Neural cell (in vitro differentiated cells): ENCODE measurements at regions not wholly inside any gene's neighbourhood (a gene's known extent, or its start where the extent isn't known, plus 50 kb on each side); places are given as distances from the start of the nearest gene placed in this dataset.

Source experiments
- H2AFZ ChIP-seq: fragments of 200-600, 300-800 bp; sonication (generic), shearing (Covaris generic); 2 replicates; pipeline ENCODE4 v1.6.0; 2014; ENCODE audit warnings: low read depth, mild to moderate bottlenecking, antibody characterized with exemption, low read length, moderate library complexity
- H3F3A ChIP-seq: fragments of 200-600 bp; shearing (Covaris generic); 2 replicates; pipeline ENCODE4 v1.6.1; 2016; ENCODE audit warnings: mild to moderate bottlenecking, moderate library complexity, mixed read lengths, antibody characterized with exemption, low read length; ENCODE audit not compliant: insufficient read depth, poor library complexity, severe bottlenecking
- H3K27ac ChIP-seq: fragments of 200-600, 300-800 bp; sonication (generic), shearing (Covaris generic); 2 replicates; pipeline ENCODE4 v1.5.1; 2014; ENCODE audit warnings: mild to moderate bottlenecking, low read length, moderate library complexity
- H3K27me3 ChIP-seq: fragments of 300-800, 200-600 bp; sonication (generic), shearing (Covaris generic); 2 replicates; pipeline ENCODE4 v1.6.0; 2014; ENCODE audit warnings: mild to moderate bottlenecking, low read depth, low read length, moderate library complexity; ENCODE audit not compliant: insufficient read depth
- H3K36me3 ChIP-seq: fragments of 300-800, 200-600 bp; sonication (generic), shearing (Covaris generic); 2 replicates; pipeline ENCODE4 v1.5.1; 2014; ENCODE audit warnings: mild to moderate bottlenecking, antibody characterized with exemption, low read length, moderate library complexity; ENCODE audit not compliant: insufficient read depth
- H3K4me2 ChIP-seq: fragments of 300-800, 200-600 bp; sonication (generic), shearing (Covaris generic); 2 replicates; pipeline ENCODE4 v1.6.0; 2014; ENCODE audit warnings: mild to moderate bottlenecking, low read length
- H3K4me3 ChIP-seq: fragments of 300-800, 200-600 bp; sonication (generic), shearing (Covaris generic); 2 replicates; pipeline ENCODE4 v1.5.1; 2014; ENCODE audit warnings: mild to moderate bottlenecking, low read length, moderate library complexity
- H3K79me2 ChIP-seq: fragments of 200-600 bp; shearing (Covaris generic); replicated peaks from 2 replicates; pipeline ENCODE4 v1.6.0; 2014; ENCODE audit warnings: mild to moderate bottlenecking, low read length, moderate library complexity; ENCODE audit not compliant: insufficient read depth
- H3K9ac ChIP-seq: fragments of 300-800, 200-600 bp; sonication (generic), shearing (Covaris generic); 2 replicates; pipeline ENCODE4 v1.6.1; 2016; ENCODE audit warnings: mild to moderate bottlenecking, low read length, mixed read lengths
- H3K9me2 ChIP-seq: fragments of 200-600 bp; shearing (Covaris generic); 2 replicates; pipeline ENCODE4 v1.6.1; 2016; ENCODE audit warnings: mild to moderate bottlenecking, low read length, mixed read lengths; ENCODE audit not compliant: insufficient read depth
- H3K9me3 ChIP-seq: fragments of 200-600, 300-800 bp; sonication (generic), shearing (Covaris generic); 2 replicates; pipeline ENCODE4 v1.6.1; 2016; ENCODE audit warnings: mild to moderate bottlenecking, mixed run types, low read length, moderate library complexity, mixed read lengths
- H4K20me1 ChIP-seq: fragments of 200-600 bp; shearing (Covaris generic); 2 replicates; pipeline ENCODE4 v1.6.1; 2016; ENCODE audit warnings: mild to moderate bottlenecking, mixed run types; ENCODE audit not compliant: insufficient read depth
- EP300 ChIP-seq: fragments of 450-650 bp; conservative IDR thresholded peaks from 2 replicates; pipeline ENCODE4 v1.6.1; 2014; ENCODE audit warnings: antibody characterized with exemption, mild to moderate bottlenecking, moderate library complexity; ENCODE audit not compliant: poor library complexity, severe bottlenecking
- EZH2 ChIP-seq: fragments of 200-600, 300-800 bp; shearing (Covaris generic), sonication (generic); IDR thresholded peaks from 2 replicates; pipeline ENCODE4 v1.6.1; 2014; ENCODE audit warnings: antibody characterized with exemption, low read length, borderline replicate concordance, mild to moderate bottlenecking; ENCODE audit not compliant: insufficient read depth, poor library complexity, severe bottlenecking
- MXI1 ChIP-seq: fragments of 450-650 bp; conservative IDR thresholded peaks from 2 replicates; pipeline ENCODE4 v1.6.1; 2014; ENCODE audit warnings: antibody characterized with exemption, mild to moderate bottlenecking; ENCODE audit not compliant: poor library complexity, severe bottlenecking
- POLR2AphosphoS5 ChIP-seq: IDR thresholded peaks from 2 replicates; pipeline ENCODE4 v1.6.1; 2012
- RAD21 ChIP-seq: fragments of 450-650 bp; conservative IDR thresholded peaks from 2 replicates; pipeline ENCODE4 v1.6.1; 2014; ENCODE audit warnings: antibody characterized with exemption, mild to moderate bottlenecking, moderate library complexity
- SMC3 ChIP-seq: fragments of 450-650 bp; conservative IDR thresholded peaks from 2 replicates; pipeline ENCODE4 v1.6.1; 2014; ENCODE audit warnings: antibody characterized with exemption, mild to moderate bottlenecking, moderate library complexity; ENCODE audit not compliant: poor library complexity
- TAF1 ChIP-seq: IDR thresholded peaks from 2 replicates; pipeline ENCODE4 v1.6.1; 2012; ENCODE audit warnings: low read depth
- TF ChIP-seq, protein P1 (sequence below): IDR thresholded peaks from 2 replicates; pipeline ENCODE4 v1.6.1; 2012; ENCODE audit warnings: borderline replicate concordance
- TF ChIP-seq, protein P2 (sequence below): fragments of 450-650 bp; IDR thresholded peaks from 2 replicates; pipeline ENCODE4 v1.5.1; 2014; ENCODE audit warnings: antibody characterized with exemption, mild to moderate bottlenecking, moderate library complexity; ENCODE audit not compliant: poor library complexity, severe bottlenecking

DNA sequence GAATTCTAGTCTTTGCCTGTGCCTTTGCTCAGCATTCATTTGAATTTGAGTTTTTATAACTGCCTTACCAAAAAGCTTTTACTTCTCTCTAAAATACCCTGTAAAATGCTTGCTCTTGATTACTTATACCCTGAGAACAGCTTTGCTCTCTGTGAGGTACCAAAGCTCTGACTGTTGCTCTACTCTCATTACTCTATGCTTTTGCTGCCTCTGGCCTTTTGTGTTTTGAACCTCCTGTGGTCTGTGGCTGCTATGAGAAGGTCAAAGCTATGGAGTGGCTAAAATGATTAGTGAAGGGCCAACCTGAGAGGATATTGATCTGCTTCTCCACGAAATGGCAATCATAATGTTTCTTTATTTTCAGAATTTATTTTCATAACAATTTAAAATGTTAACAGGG is 375.6 kb upstream of the IMPG1 start:
- H3K9me2 ChIP-seq = no peaks in the 10 kb centered on the region
- H2AFZ ChIP-seq = no peak overlapping the region
- TF ChIP-seq, protein P1, sequence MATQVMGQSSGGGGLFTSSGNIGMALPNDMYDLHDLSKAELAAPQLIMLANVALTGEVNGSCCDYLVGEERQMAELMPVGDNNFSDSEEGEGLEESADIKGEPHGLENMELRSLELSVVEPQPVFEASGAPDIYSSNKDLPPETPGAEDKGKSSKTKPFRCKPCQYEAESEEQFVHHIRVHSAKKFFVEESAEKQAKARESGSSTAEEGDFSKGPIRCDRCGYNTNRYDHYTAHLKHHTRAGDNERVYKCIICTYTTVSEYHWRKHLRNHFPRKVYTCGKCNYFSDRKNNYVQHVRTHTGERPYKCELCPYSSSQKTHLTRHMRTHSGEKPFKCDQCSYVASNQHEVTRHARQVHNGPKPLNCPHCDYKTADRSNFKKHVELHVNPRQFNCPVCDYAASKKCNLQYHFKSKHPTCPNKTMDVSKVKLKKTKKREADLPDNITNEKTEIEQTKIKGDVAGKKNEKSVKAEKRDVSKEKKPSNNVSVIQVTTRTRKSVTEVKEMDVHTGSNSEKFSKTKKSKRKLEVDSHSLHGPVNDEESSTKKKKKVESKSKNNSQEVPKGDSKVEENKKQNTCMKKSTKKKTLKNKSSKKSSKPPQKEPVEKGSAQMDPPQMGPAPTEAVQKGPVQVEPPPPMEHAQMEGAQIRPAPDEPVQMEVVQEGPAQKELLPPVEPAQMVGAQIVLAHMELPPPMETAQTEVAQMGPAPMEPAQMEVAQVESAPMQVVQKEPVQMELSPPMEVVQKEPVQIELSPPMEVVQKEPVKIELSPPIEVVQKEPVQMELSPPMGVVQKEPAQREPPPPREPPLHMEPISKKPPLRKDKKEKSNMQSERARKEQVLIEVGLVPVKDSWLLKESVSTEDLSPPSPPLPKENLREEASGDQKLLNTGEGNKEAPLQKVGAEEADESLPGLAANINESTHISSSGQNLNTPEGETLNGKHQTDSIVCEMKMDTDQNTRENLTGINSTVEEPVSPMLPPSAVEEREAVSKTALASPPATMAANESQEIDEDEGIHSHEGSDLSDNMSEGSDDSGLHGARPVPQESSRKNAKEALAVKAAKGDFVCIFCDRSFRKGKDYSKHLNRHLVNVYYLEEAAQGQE = no peak
- TF ChIP-seq TAF1 (no peak), SMC3 (no peak), RAD21 (no peak), EZH2 (no peak), MXI1 (no peak), POLR2AphosphoS5 (no peak), EP300 (no peak)
- TF ChIP-seq, protein P2, sequence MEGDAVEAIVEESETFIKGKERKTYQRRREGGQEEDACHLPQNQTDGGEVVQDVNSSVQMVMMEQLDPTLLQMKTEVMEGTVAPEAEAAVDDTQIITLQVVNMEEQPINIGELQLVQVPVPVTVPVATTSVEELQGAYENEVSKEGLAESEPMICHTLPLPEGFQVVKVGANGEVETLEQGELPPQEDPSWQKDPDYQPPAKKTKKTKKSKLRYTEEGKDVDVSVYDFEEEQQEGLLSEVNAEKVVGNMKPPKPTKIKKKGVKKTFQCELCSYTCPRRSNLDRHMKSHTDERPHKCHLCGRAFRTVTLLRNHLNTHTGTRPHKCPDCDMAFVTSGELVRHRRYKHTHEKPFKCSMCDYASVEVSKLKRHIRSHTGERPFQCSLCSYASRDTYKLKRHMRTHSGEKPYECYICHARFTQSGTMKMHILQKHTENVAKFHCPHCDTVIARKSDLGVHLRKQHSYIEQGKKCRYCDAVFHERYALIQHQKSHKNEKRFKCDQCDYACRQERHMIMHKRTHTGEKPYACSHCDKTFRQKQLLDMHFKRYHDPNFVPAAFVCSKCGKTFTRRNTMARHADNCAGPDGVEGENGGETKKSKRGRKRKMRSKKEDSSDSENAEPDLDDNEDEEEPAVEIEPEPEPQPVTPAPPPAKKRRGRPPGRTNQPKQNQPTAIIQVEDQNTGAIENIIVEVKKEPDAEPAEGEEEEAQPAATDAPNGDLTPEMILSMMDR = no peak
- no peak overlapping the region for H3K4me3 ChIP-seq
- H3K9me3 ChIP-seq = no peaks in the 10 kb centered on the region
- H3K36me3 ChIP-seq = no peaks in the 10 kb centered on the region
- H3K9ac ChIP-seq = no peak overlapping the region
- no peak overlapping the region for H3K27ac ChIP-seq
- no peaks in the 10 kb centered on the region for H3K27me3 ChIP-seq
- no peak overlapping the region for H3K4me2 ChIP-seq
- H3F3A ChIP-seq = no peaks in the 10 kb centered on the region
- no peaks in the 10 kb centered on the region for H4K20me1 ChIP-seq
- H3K79me2 ChIP-seq = no peaks in the 10 kb centered on the region

DNA sequence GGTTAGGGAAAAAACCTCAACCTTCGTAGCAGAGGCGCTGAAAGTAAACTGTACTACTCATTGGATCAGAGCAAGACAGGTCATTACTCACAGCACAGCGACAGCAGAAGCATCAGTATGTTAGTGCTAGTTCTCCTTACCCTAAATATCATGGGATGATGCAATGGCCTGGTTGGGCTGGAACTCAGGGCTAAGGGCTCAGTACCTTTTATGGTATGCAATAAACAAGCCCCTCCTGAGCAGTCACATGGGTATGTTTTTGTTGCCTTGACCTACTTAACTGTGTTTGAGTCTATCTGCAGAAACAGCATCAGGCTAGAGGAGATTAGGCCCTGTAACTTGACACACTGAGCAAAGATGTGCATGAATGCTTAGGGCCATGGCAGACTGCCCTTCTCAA is 369.4 kb upstream of the IMPG1 start:
- Histone ChIP-seq H3K4me3 (no peak overlapping the region), H3F3A (no peaks in the 10 kb centered on the region), H4K20me1 (no peaks in the 10 kb centered on the region), H2AFZ (no peak overlapping the region), H3K36me3 (no peaks in the 10 kb centered on the region), H3K27me3 (no peaks in the 10 kb centered on the region), H3K79me2 (no peaks in the 10 kb centered on the region), H3K9ac (no peak overlapping the region), H3K9me2 (no peaks in the 10 kb centered on the region), H3K4me2 (no peak overlapping the region), H3K9me3 (no peaks in the 10 kb centered on the region), H3K27ac (no peak overlapping the region)
- TF ChIP-seq EZH2 (no peak), MXI1 (no peak), TAF1 (no peak), POLR2AphosphoS5 (no peak), SMC3 (no peak), EP300 (no peak), RAD21 (no peak)
- TF ChIP-seq, protein P1 = no peak
- TF ChIP-seq, protein P2 = no peak
